ENCODE measurements at regions not wholly inside any gene's neighbourhood (a gene's known extent, or its start where the extent isn't known, plus 50 kb on each side); places are given as distances from the start of the nearest gene placed in this dataset.

DNA sequence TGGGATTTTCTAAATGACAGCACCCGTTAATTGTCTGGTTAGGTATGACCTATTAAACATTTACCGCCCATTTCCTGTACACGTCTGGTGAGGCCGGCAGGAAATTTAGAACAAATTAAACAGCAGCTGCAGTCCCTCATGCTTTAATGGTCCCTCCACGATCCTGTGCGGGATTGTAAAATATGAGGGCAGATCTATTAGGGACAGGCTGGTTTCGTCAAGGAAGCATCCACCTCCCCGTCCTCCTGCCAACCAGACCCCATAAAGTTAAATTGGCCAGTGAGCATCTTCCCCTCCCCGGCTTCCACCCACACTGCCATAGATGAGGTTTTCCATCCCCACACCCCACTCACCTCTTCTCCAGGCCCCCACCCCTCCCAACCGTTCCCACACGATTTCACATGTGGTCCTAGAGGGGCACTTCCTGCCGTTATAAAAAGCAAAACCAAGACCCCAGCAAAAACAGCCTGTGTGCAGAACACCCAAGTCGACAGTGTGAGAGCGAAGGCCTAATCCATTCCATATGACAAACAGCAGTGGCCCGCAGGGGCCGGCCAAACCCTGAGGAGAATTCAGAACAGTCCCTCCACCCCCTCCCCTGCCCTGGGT, 331.9 kb downstream of the FOXL1 start:
- ChIA-PET CTCF (no interaction called here), POLR2A (no interaction called here), SMC1A (ENCODE audit: uncharacterized antibody, unreplicated experiment) (no interaction called here), RAD21 (ENCODE audit: unreplicated experiment) (no interaction called here)
- Histone ChIP-seq H3K27me3 (replicated peaks in 1 of 2; ENCODE audit: control insufficient read depth in 2 of 2, insufficient read depth in 2 of 2, low read length in 1 of 2) (no peaks in the 10 kb centered on the region), H3K36me3 (ENCODE audit: control insufficient read depth in 2 of 2, insufficient read depth in 2 of 2, low read length in 1 of 2) (no peaks in the 10 kb centered on the region), H4K20me1 (ENCODE audit: control insufficient read depth, insufficient read depth) (no peaks in the 10 kb centered on the region), H3K9ac (ENCODE audit: control insufficient read depth, insufficient read depth, low read length) (no peak overlapping the region), H3K4me2 (ENCODE audit: control insufficient read depth, insufficient read depth) (no peak overlapping the region), H3K27ac (ENCODE audit: control insufficient read depth, insufficient read depth) (no peak overlapping the region), H3K4me3 (no peak overlapping the region), H3K79me2 (ENCODE audit: control insufficient read depth, insufficient read depth, low read length) (no peaks in the 10 kb centered on the region), H3K4me1 (ENCODE audit: control insufficient read depth, insufficient read depth, low read length) (no peaks in the 10 kb centered on the region), H2AFZ (ENCODE audit: control insufficient read depth, low read depth, low read length) (no peak overlapping the region), H3K9me3 (replicated peaks; ENCODE audit: control insufficient read depth, insufficient read depth, low read length) (no peaks in the 10 kb centered on the region)
- ATAC-seq (no peak; the same call in 2 of the 3 replicates), DNase-seq (ENCODE audit: low read depth, low spot score) (no peak), FAIRE-seq (no peak)
- no peak for TF ChIP-seq SIX5 (IDR thresholded peaks at IDR 0.05; ENCODE audit: low read depth, low read length, severe bottlenecking)
- TF ChIP-seq BCL11A (IDR thresholded peaks at IDR 0.05; ENCODE audit: low read depth, low read length) = no peak
- TF ChIP-seq, protein P1, sequence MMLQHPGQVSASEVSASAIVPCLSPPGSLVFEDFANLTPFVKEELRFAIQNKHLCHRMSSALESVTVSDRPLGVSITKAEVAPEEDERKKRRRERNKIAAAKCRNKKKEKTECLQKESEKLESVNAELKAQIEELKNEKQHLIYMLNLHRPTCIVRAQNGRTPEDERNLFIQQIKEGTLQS (IDR thresholded peaks at IDR 0.05; ENCODE audit: borderline replicate concordance, extremely low read depth, low read depth, low read length) = no peak
- TF ChIP-seq STAT1 (conservative IDR thresholded peaks at IDR 0.05) = no peak
- no peak for TF ChIP-seq RELA (IDR thresholded peaks at IDR 0.05; ENCODE audit: borderline replicate concordance, partially characterized antibody)
- 54% methylated on average over 16 of the region's 16 CpGs for WGBS (ENCODE audit: insufficient coverage, insufficient replicate concordance, low lambda C conversion rate, missing lambda C conversion rate)
- in situ Hi-C loops (cut with MboI) = no loop called here
- intact Hi-C loops (cut with micrococcal nuclease; ENCODE audit: unreplicated experiment) = no loop called here
- no TSS peak for BruUV-seq (replicated peaks)

DNA sequence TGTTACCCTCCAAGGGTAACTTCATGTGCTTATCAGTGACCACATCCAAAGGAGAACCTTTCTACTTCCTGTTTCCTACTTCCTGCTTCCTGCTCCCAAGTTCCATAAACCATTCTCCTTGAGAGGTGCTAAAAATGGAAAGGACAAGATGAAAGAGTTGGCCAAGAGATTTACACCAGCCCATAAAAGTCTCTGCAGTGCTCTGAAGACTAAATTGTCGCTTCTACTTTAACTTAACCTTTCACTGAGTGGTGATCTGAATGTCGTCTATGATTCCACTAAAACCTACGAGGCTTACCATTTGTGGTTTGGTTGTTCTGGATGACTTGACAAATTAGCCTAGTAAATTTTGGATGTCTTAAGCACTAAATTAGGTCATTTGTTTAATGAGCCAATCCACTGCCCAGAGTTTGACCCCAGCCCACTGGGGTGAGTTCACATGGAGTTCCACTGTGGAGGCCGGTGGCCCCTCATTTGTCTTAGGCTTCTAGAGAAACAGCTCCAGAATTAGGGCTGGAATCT, 333.1 kb downstream of the FOXL1 start:
- H3K4me2 ChIP-seq (ENCODE audit: control insufficient read depth, insufficient read depth) = no peak overlapping the region
- ChIA-PET RAD21 (ENCODE audit: unreplicated experiment) (no interaction called here), POLR2A (no interaction called here), SMC1A (ENCODE audit: uncharacterized antibody, unreplicated experiment) (no interaction called here), CTCF (no interaction called here)
- no TSS peak for BruUV-seq (replicated peaks)
- DNase-seq (ENCODE audit: low read depth, low spot score) = no peak
- 33% methylated on average over 4 of the region's 4 CpGs for WGBS (ENCODE audit: insufficient coverage, insufficient replicate concordance, low lambda C conversion rate, missing lambda C conversion rate)
- no peak overlapping the region for H3K27ac ChIP-seq (ENCODE audit: control insufficient read depth, insufficient read depth)
- no peak overlapping the region for H3K4me3 ChIP-seq
- intact Hi-C loops (cut with micrococcal nuclease; ENCODE audit: unreplicated experiment) (no loop called here), in situ Hi-C loops (cut with MboI) (no loop called here)
- H4K20me1 ChIP-seq (ENCODE audit: control insufficient read depth, insufficient read depth) = no peaks in the 10 kb centered on the region
- no peaks in the 10 kb centered on the region for H3K36me3 ChIP-seq (ENCODE audit: control insufficient read depth in 2 of 2, insufficient read depth in 2 of 2, low read length in 1 of 2)
- TF ChIP-seq, protein P1 (IDR thresholded peaks at IDR 0.05; ENCODE audit: borderline replicate concordance, extremely low read depth, low read depth, low read length) = no peak
- TF ChIP-seq KAT2A (conservative IDR thresholded peaks at IDR 0.05; ENCODE audit: control insufficient read depth, low read depth, low read length) = no peak
- no peak for TF ChIP-seq JUND (IDR thresholded peaks at IDR 0.05; ENCODE audit: low read depth, low read length)
- H3K27me3 ChIP-seq (replicated peaks in 1 of 2; ENCODE audit: control insufficient read depth in 2 of 2, insufficient read depth in 2 of 2, low read length in 1 of 2) = no peaks in the 10 kb centered on the region
- no peak for FAIRE-seq
- H3K79me2 ChIP-seq (ENCODE audit: control insufficient read depth, insufficient read depth, low read length) = no peaks in the 10 kb centered on the region
- H3K9me3 ChIP-seq (replicated peaks; ENCODE audit: control insufficient read depth, insufficient read depth, low read length) = no peaks in the 10 kb centered on the region
- H2AFZ ChIP-seq (ENCODE audit: control insufficient read depth, low read depth, low read length) = no peak overlapping the region
- ATAC-seq = no peak
- H3K4me1 ChIP-seq (ENCODE audit: control insufficient read depth, insufficient read depth, low read length) = no peaks in the 10 kb centered on the region
- H3K9ac ChIP-seq (ENCODE audit: control insufficient read depth, insufficient read depth, low read length) = no peak overlapping the region
